Left forelimb (tissue), 1 donor: ENCODE measurements at regions not wholly inside any gene's neighbourhood (a gene's known extent, or its start where the extent isn't known, plus 50 kb on each side); places are given as distances from the start of the nearest gene placed in this dataset.

ENCODE experiments used
- DNase-seq: peaks from one replicate; pipeline ENCODE4 v3.0.0-alpha.2; 2018; ENCODE audit warnings: low spot score

- DNase-seq, result no peak
Measured at GRCh38 chr1:83813576-83813975, 185.4 kb downstream of the TTLL7 start.

- DNase-seq, result no peak
Measured at GRCh38 chr1:83810144-83810543, 188.8 kb downstream of the TTLL7 start.

DNA sequence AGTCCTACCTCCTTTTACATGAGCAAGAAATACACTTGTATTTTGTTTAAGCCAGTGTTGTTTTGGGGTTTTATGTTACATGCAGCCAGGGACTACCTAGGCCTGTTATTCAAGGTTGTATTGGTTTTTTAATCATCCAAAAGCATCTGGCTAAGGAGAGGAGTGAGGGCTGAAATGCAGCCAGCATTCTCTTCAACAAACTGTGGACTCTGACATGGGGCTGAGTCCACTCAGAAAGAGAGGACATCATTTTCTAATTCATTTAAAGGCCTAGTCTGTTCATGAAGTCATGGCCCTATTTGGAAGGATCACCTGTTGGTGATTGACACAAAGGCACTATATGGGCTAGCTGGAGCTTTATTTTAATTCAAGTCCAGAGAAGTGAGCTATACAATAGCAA is 190.4 kb downstream of the TTLL7 start:
- DNase-seq, result no peak

GRCh38 chr1:83807821-83808220 is 191.1 kb downstream of the TTLL7 start:
- DNase-seq, result no peak

GRCh38 chr1:83807231-83807630 is 191.7 kb downstream of the TTLL7 start:
- DNase-seq, result no peak

DNA sequence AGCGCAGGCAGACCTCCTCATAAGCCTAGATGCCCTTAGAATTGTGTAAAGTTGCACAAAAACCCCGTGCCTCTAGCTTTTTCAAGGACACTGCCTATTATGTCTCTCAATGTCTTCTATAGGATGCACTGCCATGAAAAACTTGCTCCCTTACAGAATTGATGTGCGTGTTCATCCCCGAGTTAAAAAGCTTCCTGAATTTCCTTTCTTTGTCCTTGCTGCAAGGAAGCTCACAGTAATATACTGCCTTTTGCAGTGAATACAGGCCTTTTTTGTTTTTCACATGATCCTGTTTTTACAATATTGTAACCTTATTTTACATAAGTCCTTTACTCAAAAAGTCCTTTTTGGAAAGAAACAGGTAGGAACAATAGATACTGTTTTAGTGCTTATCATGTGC is 193.0 kb downstream of the TTLL7 start:
- no peak for DNase-seq

GRCh38 chr1:83802460-83803152 is 196.3 kb downstream of the TTLL7 start:
- no peak for DNase-seq

GRCh38 chr1:83802023-83802422 is 196.9 kb downstream of the TTLL7 start:
- DNase-seq, result no peak

GRCh38 chr1:83800066-83800465 is 198.9 kb downstream of the TTLL7 start:
- DNase-seq, result no peak

DNA sequence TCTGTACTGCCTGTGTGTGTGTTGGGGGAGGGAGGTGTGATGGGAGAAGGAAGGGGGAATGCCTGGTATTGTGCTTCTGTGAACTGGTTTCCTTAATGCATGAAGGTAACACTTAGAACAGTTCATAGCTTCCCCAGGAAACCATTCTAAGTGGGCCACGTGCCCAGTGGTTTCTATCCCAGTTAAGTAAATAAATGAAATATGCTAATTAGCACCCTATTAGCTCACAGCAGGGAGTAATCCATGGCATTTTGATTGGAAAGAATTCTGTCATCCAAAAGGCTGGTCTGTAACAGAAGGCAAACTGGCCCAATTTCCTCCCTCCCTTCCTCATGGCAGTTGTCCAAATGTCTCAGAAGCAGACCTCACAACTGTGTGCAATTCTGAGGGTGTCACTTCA is 199.3 kb downstream of the TTLL7 start:
- no peak for DNase-seq

DNA sequence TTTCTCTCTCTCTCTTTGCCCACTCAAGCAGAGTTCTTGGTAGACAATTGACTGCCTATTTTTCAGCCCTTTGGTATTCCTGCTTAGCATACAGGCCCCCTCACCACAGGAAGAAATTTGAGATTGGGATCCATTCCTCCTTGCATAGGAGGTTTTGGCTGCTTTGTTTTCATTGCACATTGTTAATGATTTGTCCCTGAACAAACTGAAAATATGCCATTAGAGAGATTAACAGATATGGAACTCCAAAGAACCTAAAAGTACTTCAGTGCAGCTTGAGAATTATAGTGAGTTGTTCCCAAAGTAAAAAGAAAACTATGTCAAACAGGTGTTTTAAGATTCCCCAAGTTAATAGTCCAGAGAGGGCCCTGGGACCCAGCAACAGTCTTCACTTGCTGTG is 200.0 kb downstream of the TTLL7 start:
- DNase-seq, result no peak

DNA sequence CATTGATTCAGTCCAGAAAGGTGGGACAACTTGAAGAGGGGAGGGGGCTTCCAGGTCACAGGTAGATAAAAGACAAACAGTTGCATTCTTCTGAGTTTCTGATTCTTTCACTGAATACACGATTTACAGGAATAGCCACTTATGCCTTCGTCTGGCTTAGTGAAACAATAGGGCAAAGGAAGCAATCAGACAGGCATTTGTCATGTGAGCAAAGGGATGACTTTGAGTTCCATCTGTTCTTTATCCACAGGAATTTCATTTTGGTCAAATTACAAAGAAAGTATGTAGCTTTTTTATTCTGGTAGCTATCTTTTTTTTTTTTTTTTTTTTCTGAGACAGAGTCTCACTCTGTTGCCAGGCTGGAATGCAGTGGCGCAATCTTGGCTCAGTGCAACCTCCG is 202.5 kb downstream of the TTLL7 start:
- no peak for DNase-seq

DNA sequence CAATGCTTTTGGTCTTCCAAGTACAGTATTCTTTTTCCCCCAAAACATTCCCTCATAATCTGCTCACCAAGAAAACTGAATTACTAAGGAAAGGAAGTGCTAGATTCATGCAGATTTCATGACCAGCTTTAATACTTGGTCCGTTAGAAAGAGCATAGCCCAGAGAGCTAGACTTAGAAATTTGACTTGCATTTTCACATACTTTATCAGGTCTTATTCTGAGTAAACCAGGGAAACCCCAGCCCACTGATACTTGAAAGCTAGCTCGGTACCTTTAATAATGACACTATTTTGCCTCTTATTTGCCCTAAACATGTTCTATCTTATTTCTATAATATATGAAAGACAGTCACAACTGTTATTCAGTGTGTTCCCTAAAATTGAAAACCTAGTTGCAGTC is 204.5 kb downstream of the TTLL7 start:
- DNase-seq, result no peak

- DNase-seq, result no peak
Measured at GRCh38 chr1:83791821-83792437, 207.0 kb downstream of the TTLL7 start.

DNA sequence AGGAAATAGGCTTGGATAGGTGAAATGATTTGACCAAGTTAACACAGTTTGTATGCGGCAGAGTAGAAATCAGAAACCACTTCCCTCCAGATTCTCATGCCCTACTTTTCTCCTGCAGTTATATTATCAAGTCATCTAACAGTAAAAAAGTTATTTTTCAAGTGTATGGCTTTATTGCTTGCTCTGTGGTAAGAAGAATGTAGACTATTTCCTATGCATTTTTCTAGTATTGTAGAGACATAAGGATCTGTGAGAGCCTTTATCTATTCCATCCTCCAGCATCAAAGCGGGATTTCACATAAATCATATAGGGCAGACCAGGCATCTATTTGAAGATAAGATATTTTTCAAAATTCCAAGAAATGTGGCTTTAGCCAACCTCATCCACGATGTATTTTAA is 208.5 kb downstream of the TTLL7 start:
- no peak for DNase-seq

GRCh38 chr1:83787246-83787998 is 211.5 kb downstream of the TTLL7 start:
- DNase-seq, result no peak

DNA sequence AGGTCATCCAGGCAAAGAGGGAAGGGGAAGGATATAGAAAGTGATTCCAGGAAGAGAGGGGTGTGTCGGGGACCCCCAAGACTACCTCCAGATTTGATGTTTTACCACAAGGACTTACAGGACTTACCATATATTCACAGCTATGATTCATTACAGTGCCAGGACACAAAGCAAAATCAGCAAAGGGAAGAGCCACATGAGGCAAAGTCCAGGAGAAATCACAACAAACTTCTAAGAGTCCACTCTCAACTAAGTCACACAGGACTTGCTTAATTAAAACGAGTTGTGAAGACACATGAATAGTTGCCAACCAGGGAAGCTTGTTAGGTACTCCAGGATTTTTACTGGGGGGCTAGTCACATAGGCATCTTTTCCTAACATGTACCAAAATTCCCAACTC is 217.3 kb downstream of the TTLL7 start:
- no peak for DNase-seq

DNA sequence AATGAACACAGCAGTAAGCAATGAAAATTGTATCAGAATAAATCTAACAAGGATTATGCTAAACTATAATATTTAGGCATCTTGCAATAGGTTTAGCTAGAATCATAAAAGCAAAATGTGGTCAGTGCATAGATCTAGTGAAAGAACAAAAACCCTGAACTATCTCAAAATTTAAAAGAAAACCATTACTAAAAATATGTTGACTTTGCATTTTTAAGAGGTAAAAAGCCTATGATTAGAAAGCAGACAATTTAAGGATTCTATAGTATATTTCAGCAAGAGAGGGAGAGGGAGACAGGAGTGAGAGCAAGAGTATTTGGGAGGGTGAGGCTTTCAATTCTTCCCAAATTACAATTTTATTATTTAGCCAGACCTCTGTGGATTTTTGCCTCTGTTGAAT is 219.4 kb downstream of the TTLL7 start:
- no peak for DNase-seq

DNA sequence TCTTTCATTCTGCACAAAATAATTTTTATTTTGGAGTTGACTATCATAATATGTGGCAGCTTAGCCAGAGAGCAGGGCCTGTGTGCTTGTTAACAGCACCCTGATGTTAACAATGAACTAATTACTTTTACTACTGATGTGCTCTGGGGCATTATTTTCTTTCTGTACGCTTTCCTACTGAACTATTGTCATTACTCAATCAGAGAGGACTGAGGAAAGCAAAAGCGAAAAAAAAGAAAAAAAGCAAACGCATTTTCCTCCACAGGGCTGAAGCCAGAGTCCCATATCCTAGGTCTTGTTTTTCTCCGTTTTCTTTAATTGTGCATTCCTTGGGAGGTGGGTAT is 221.2 kb downstream of the TTLL7 start:
- DNase-seq, result no peak

DNA sequence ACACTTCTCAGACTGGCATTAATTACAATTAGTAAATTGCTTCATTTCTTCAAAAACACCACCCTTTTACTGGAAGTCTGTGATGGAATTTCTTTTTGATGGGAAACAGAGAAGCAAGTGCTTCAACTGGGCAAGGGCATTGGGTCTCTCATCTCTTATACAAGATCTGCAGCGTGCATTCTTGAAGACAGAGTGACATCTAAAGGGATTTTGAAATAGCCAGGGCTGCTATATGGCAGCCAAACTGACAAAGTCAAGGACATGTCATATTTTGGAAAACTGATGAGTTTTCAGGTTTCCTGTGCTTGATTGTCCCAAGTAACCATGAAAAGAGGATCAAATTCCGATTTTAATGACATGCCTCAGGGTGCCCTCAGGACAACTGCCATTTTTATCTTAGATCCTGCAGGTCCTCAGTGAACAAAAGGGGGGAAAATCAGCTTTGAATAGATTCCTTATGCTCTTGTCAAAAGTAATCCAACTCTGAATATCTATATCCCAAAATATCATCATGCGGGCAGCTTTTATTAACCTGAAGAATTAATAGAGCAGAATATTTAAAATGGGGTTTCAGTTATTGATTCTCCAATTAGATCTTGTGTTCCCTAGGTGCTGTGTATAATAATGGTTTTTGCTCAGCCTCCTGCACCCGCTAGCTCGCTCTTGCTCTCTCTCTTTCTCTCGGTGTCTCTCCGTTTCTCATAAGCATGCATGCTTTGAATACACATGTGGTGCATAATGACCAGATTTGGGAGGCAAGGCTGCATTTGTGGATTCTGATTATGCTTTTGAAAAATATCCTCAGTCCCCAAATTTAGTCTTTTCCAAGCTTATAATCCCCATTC is 221.8 kb downstream of the TTLL7 start:
- DNase-seq, result no peak

- DNase-seq, result no peak
Measured at GRCh38 chr1:83775977-83776603, 222.8 kb downstream of the TTLL7 start.

GRCh38 chr1:83773059-83773458 is 225.9 kb downstream of the TTLL7 start:
- no peak for DNase-seq
